Hematopoietic multipotent progenitor cell treated with erythropoietin and hydrocortisone succinate and interleukin-3 and kit ligand, for 6 days (in vitro differentiated cells): ENCODE measurements at regions not wholly inside any gene's neighbourhood (a gene's known extent, or its start where the extent isn't known, plus 50 kb on each side); places are given as distances from the start of the nearest gene placed in this dataset.

Source experiments
- DNase-seq: peaks from one replicate; pipeline ENCODE4 v3.0.0-alpha.2; 2015

GRCh38 chr15:31245756-31246155, 80.9 kb upstream of the KLF13 start:
- DNase-seq, result no peak

GRCh38 chr15:31247404-31247803, 79.2 kb upstream of the KLF13 start:
- no peak for DNase-seq

GRCh38 chr15:31248263-31248662, 78.4 kb upstream of the KLF13 start:
- no peak for DNase-seq

GRCh38 chr15:31248951-31249350, 77.7 kb upstream of the KLF13 start:
- no peak for DNase-seq

GRCh38 chr15:31250033-31250432, 76.6 kb upstream of the KLF13 start:
- DNase-seq, result no peak

GRCh38 chr15:31251165-31251564, 75.5 kb upstream of the KLF13 start:
- DNase-seq, result no peak

- DNase-seq, result no peak
Measured at GRCh38 chr15:31252171-31252785, 74.4 kb upstream of the KLF13 start.

- DNase-seq, result no peak
Measured at GRCh38 chr15:31254431-31255175, 72.0 kb upstream of the KLF13 start.

- DNase-seq, result no peak
Measured at GRCh38 chr15:31255176-31255510, 71.5 kb upstream of the KLF13 start.

- no peak for DNase-seq
Measured at GRCh38 chr15:31255732-31256377, 70.8 kb upstream of the KLF13 start.

GRCh38 chr15:31256378-31257265, 70.0 kb upstream of the KLF13 start:
- peak; percentile 98 for DNase-seq

- DNase-seq, result peak; percentile 52
Measured at GRCh38 chr15:31257286-31257685, 69.3 kb upstream of the KLF13 start.

- DNase-seq, result no peak
Measured at GRCh38 chr15:31258260-31258659, 68.4 kb upstream of the KLF13 start.

- DNase-seq, result no peak
Measured at GRCh38 chr15:31259562-31260252, 66.9 kb upstream of the KLF13 start.

GRCh38 chr15:31260646-31261265, 65.9 kb upstream of the KLF13 start:
- no peak for DNase-seq

- DNase-seq, result no peak
Measured at GRCh38 chr15:31261266-31262142, 65.1 kb upstream of the KLF13 start.

- no peak for DNase-seq
Measured at GRCh38 chr15:31262143-31262530, 64.5 kb upstream of the KLF13 start.

- peak; percentile 87 for DNase-seq
Measured at GRCh38 chr15:31262901-31263671, 63.5 kb upstream of the KLF13 start.

GRCh38 chr15:31263751-31264558, 62.7 kb upstream of the KLF13 start:
- peak; percentile 95 for DNase-seq
